ENCODE measurements at regions not wholly inside any gene's neighbourhood (a gene's known extent, or its start where the extent isn't known, plus 50 kb on each side); places are given as distances from the start of the nearest gene placed in this dataset.

GRCh38 chr22:22034469-22035132 lies 52.0 kb upstream of the TOP3B start:
- TF ChIP-seq CTCF (IDR thresholded peaks at IDR 0.05) (no peak), POLR2A (IDR thresholded peaks at IDR 0.05) (no peak)
